Large intestine (tissue), 3 donors: ENCODE measurements at regions not wholly inside any gene's neighbourhood (a gene's known extent, or its start where the extent isn't known, plus 50 kb on each side); places are given as distances from the start of the nearest gene placed in this dataset.

Source experiments
- DNase-seq, 2 donors: peaks; one replicate each; pipeline versions ENCODE4 v3.0.0 to v3.0.0-alpha.2; 2013
- H3K27ac ChIP-seq: one replicate; pipeline ENCODE4 v1.5.1; 2013; ENCODE audit warnings: low read length
- H3K27me3 ChIP-seq: 2 replicates; pipeline ENCODE4 v1.6.1; 2013; ENCODE audit warnings: low read length; ENCODE audit not compliant: control insufficient read depth, insufficient read depth
- H3K36me3 ChIP-seq: 2 replicates; pipeline ENCODE4 v1.6.1; 2013; ENCODE audit warnings: low read length; ENCODE audit not compliant: control insufficient read depth, insufficient read depth
- H3K4me1 ChIP-seq: one replicate; pipeline ENCODE4 v1.6.1; 2013; ENCODE audit warnings: low read length; ENCODE audit not compliant: control insufficient read depth, insufficient read depth
- H3K4me3 ChIP-seq: one replicate; pipeline ENCODE4 v1.5.1; 2013; ENCODE audit warnings: low read length
- H3K9me3 ChIP-seq: one replicate; pipeline ENCODE4 v1.6.1; 2013; ENCODE audit warnings: mild to moderate bottlenecking, low read depth, low read length, moderate library complexity; ENCODE audit not compliant: control insufficient read depth
- WGBS: methylation state at CpG from one replicate; pipeline ENCODE4 v1.1.5; 2013; ENCODE audit warnings: low lambda C conversion rate; ENCODE audit not compliant: insufficient coverage; 5-methylcytosine and 5-hydroxymethylcytosine counted together

GRCh38 chr15:79653533-79653932 lies 221.4 kb downstream of the MINAR1 start:
- no peaks in the 10 kb centered on the region for H3K36me3 ChIP-seq
- H3K4me1 ChIP-seq: no peaks in the 10 kb centered on the region
- no peaks in the 10 kb centered on the region for H3K9me3 ChIP-seq
- no peak for DNase-seq
- no CpG with 5 or more reads among the region's 1 CpG for WGBS
- no peak overlapping the region for H3K4me3 ChIP-seq
- H3K27ac ChIP-seq: no peak overlapping the region
- no peaks in the 10 kb centered on the region for H3K27me3 ChIP-seq

- H3K4me1 ChIP-seq: no peaks in the 10 kb centered on the region
- WGBS: 67% methylated on average over 1 of the region's 5 CpGs
- H3K27ac ChIP-seq: no peak overlapping the region
- no peaks in the 10 kb centered on the region for H3K9me3 ChIP-seq
- DNase-seq: no peak
- H3K4me3 ChIP-seq: no peak overlapping the region
- no peaks in the 10 kb centered on the region for H3K36me3 ChIP-seq
- no peaks in the 10 kb centered on the region for H3K27me3 ChIP-seq
Observed at GRCh38 chr15:79656151-79657000, 224.2 kb downstream of the MINAR1 start.

- Histone ChIP-seq H3K4me1 (no peaks in the 10 kb centered on the region), H3K9me3 (no peaks in the 10 kb centered on the region), H3K27me3 (no peaks in the 10 kb centered on the region), H3K27ac (no peak overlapping the region), H3K4me3 (no peak overlapping the region), H3K36me3 (no peaks in the 10 kb centered on the region)
- WGBS: 20% methylated on average over 1 of the region's 2 CpGs
- no peak for DNase-seq
Observed at GRCh38 chr15:79657722-79658121, 225.6 kb downstream of the MINAR1 start.

DNA sequence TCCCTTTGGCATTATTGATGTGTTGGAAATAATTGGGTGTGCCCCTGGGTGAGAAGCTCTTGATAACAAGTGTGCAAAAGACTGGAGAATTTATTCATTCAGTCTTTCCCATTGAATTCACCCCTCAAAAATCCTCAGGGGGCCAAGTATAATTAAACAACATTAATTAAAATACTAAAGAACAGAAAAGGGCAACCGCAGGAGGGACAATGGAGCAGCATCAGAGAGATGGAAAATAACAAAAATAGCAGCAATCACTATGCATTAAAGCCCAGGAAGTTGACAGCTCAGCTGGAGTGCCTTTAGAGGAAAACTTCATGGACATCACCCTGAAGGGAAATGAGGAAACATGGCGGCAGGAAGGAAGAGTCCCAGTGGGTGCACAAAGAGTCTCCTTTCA lies 227.6 kb downstream of the MINAR1 start:
- Histone ChIP-seq H3K9me3 (no peaks in the 10 kb centered on the region), H3K27ac (no peak overlapping the region), H3K27me3 (no peaks in the 10 kb centered on the region), H3K4me1 (no peaks in the 10 kb centered on the region), H3K4me3 (no peak overlapping the region), H3K36me3 (no peaks in the 10 kb centered on the region)
- DNase-seq: no peak
- 100% methylated on average over 2 of the region's 2 CpGs for WGBS

DNA sequence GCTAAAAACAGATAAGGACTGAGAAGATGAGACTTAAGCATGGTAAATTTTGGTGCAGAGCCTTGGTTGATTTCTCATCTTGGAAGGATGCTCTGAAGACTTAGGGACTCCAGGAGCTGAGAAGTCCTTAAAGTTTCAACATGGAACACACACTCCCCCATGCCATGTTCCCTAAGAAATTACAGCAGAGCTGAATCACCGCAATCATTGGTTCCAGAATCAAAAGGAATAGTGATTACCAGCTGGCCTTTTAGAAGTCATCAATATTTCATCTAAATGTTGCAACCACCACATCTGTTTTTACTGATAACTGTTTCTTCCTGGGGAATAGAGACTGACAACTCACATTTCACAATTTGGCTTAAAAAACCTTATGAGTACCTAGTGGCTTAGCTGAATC lies 229.3 kb downstream of the MINAR1 start:
- H3K36me3 ChIP-seq: no peaks in the 10 kb centered on the region
- no peaks in the 10 kb centered on the region for H3K4me1 ChIP-seq
- WGBS: no CpG with 5 or more reads among the region's 1 CpG
- no peak overlapping the region for H3K4me3 ChIP-seq
- H3K9me3 ChIP-seq: no peaks in the 10 kb centered on the region
- no peaks in the 10 kb centered on the region for H3K27me3 ChIP-seq
- no peak overlapping the region for H3K27ac ChIP-seq
- no peak for DNase-seq

GRCh38 chr15:79673416-79674123 lies 223.2 kb downstream of the MTHFS start:
- H3K4me3 ChIP-seq: no peak overlapping the region
- H3K4me1 ChIP-seq: no peaks in the 10 kb centered on the region
- no peaks in the 10 kb centered on the region for H3K27me3 ChIP-seq
- H3K27ac ChIP-seq: no peak overlapping the region
- H3K9me3 ChIP-seq: no peaks in the 10 kb centered on the region
- DNase-seq: no peak
- WGBS: 43% methylated on average over 1 of the region's 4 CpGs
- no peaks in the 10 kb centered on the region for H3K36me3 ChIP-seq

DNA sequence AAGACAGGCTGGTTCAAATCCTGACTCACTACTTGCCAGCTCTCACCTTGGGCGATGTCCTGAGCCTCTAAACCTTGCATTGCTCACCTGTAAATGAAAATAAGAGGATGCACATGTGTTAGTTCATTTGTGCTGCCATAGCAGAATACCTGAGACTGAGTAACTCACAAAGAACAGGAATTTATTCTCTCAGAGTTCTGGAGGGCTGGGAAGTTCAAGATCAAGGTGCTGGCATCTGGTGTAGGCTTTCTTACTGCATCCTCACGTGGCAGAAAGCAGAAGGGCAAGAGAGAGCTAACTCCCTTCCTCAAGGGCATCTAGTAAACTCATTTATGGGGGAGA lies 222.7 kb downstream of the MTHFS start:
- H3K4me1 ChIP-seq: no peaks in the 10 kb centered on the region
- no peaks in the 10 kb centered on the region for H3K9me3 ChIP-seq
- H3K27ac ChIP-seq: no peak overlapping the region
- WGBS: no CpG with 5 or more reads among the region's 2 CpGs
- no peaks in the 10 kb centered on the region for H3K27me3 ChIP-seq
- no peak for DNase-seq
- H3K4me3 ChIP-seq: no peak overlapping the region
- H3K36me3 ChIP-seq: no peaks in the 10 kb centered on the region

- H3K36me3 ChIP-seq: no peaks in the 10 kb centered on the region
- no peak overlapping the region for H3K27ac ChIP-seq
- no peak overlapping the region for H3K4me3 ChIP-seq
- no peaks in the 10 kb centered on the region for H3K9me3 ChIP-seq
- no peaks in the 10 kb centered on the region for H3K4me1 ChIP-seq
- no peaks in the 10 kb centered on the region for H3K27me3 ChIP-seq
- 80% methylated on average over 1 of the region's 5 CpGs for WGBS
- DNase-seq: no peak
Observed at GRCh38 chr15:79675982-79676381, 220.8 kb downstream of the MTHFS start.

GRCh38 chr15:79676621-79677020 lies 220.2 kb downstream of the MTHFS start:
- no peaks in the 10 kb centered on the region for H3K4me1 ChIP-seq
- H3K27me3 ChIP-seq: no peaks in the 10 kb centered on the region
- no peak for DNase-seq
- WGBS: no CpG with 5 or more reads among the region's 2 CpGs
- no peaks in the 10 kb centered on the region for H3K9me3 ChIP-seq
- no peak overlapping the region for H3K4me3 ChIP-seq
- no peaks in the 10 kb centered on the region for H3K36me3 ChIP-seq
- H3K27ac ChIP-seq: no peak overlapping the region

DNA sequence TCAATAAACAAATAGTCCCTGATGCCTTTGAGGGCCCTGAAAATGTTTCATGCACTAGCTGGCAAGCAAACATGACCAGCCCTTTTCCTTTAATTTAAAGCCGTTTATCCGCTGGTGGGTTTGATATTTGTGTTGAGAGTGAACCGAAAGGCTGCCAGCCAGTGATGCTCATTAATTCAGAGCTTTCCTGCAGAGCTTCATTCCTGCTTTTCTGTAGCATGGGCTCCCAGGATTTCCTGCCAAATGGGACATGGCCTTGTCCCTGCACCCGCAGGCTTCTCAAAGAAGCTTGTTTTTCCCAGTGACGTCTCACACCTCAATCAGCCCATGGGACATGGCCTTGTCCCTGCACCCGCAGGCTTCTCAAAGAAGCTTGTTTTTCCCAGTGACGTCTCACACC lies 219.6 kb downstream of the MTHFS start:
- no peak for DNase-seq
- no peak overlapping the region for H3K4me3 ChIP-seq
- H3K4me1 ChIP-seq: no peaks in the 10 kb centered on the region
- H3K9me3 ChIP-seq: no peaks in the 10 kb centered on the region
- no peak overlapping the region for H3K27ac ChIP-seq
- WGBS: 80% methylated on average over 1 of the region's 7 CpGs
- H3K27me3 ChIP-seq: no peaks in the 10 kb centered on the region
- no peaks in the 10 kb centered on the region for H3K36me3 ChIP-seq
